NCI-H2107 (cell line): ENCODE measurements at regions not wholly inside any gene's neighbourhood (a gene's known extent, or its start where the extent isn't known, plus 50 kb on each side); places are given as distances from the start of the nearest gene placed in this dataset.
"Not testable (repeated sequence)": the region's sequence is repeated elsewhere in the genome, so short reads cannot be mapped to it uniquely, and the experiment has no call there.

Source experiments
- DNase-seq: peaks from one replicate; lab custom pipeline; 2025; lab: John Stamatoyannopoulos, UW

GRCh38 chrX:84858771-84859170 is 144.9 kb upstream of the APOOL start:
- DNase-seq = not testable (repeated sequence)

GRCh38 chrX:84865113-84865512 is 138.6 kb upstream of the APOOL start:
- no peak for DNase-seq

GRCh38 chrX:84870281-84870680 is 133.4 kb upstream of the APOOL start:
- DNase-seq = not testable (repeated sequence)

GRCh38 chrX:84872160-84872771 is 131.4 kb upstream of the APOOL start:
- DNase-seq = not testable (repeated sequence)

GRCh38 chrX:84873176-84873575 is 130.5 kb upstream of the APOOL start:
- no peak for DNase-seq

GRCh38 chrX:84876876-84877275 is 126.8 kb upstream of the APOOL start:
- no peak for DNase-seq

GRCh38 chrX:84893897-84894296 is 109.8 kb upstream of the APOOL start:
- no peak for DNase-seq

GRCh38 chrX:84907324-84907968 is 96.2 kb upstream of the APOOL start:
- DNase-seq = no peak

GRCh38 chrX:84909151-84909550 is 94.5 kb upstream of the APOOL start:
- DNase-seq = no peak

- no peak for DNase-seq
These were observed 79.1 kb upstream of the APOOL start for GRCh38 chrX:84924624-84925023.

- DNase-seq = no peak
These were observed 70.9 kb upstream of the APOOL start for GRCh38 chrX:84932814-84933213.

- no peak for DNase-seq
These were observed 69.6 kb upstream of the APOOL start for GRCh38 chrX:84933956-84934556.
